ENCODE measurements at regions not wholly inside any gene's neighbourhood (a gene's known extent, or its start where the extent isn't known, plus 50 kb on each side); places are given as distances from the start of the nearest gene placed in this dataset.

DNA sequence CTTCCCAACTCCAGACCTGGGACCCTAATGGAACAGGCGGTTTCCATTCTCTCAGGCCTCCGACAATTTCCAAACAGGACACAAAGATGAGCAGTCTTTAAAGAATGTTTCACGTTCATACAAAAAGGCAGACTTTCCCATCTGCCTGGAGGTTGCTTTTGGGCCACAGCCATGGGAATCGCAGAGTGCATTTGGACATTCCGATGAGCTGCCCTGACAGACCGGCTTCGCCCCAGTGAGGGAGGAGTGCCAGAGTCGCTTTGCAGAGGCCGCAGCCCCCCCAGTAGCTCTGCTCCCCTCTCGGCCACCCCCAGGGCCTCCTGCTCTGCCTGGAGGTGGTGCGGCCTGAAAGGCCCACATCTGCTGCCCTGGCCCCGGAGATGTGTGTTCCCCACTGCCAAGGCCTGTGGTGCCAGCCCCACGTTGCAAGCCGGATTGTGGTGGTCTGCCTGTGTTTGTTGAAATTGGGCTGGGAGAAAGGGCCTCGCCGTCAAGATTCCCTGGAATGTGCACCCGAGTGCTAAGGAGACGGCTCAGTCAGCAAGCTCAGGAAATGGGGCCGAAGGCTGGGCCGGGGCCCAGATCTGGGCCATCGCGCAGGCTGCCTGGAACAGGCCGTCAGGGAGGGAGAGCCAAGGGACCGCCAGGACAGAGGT lies 89.8 kb downstream of the C16orf95 start:
- Histone ChIP-seq H3K4me3 (no peak overlapping the region), H3K4me1 (ENCODE audit: control insufficient read depth in 1 of 2, low read depth in 2 of 2) (peaks cover 9 to 15% of the 10 kb centered on the region in 2 donors), H3K36me3 (no peaks in the 10 kb centered on the region), H3K27me3 (replicated peaks; ENCODE audit: insufficient read depth) (no peaks in the 10 kb centered on the region), H3K9me3 (no peaks in the 10 kb centered on the region), H3K27ac (peak overlapping the region; percentile 87 to 90)
- DNase-seq (ENCODE audit: low spot score) = no peak
- TF ChIP-seq, protein P1, sequence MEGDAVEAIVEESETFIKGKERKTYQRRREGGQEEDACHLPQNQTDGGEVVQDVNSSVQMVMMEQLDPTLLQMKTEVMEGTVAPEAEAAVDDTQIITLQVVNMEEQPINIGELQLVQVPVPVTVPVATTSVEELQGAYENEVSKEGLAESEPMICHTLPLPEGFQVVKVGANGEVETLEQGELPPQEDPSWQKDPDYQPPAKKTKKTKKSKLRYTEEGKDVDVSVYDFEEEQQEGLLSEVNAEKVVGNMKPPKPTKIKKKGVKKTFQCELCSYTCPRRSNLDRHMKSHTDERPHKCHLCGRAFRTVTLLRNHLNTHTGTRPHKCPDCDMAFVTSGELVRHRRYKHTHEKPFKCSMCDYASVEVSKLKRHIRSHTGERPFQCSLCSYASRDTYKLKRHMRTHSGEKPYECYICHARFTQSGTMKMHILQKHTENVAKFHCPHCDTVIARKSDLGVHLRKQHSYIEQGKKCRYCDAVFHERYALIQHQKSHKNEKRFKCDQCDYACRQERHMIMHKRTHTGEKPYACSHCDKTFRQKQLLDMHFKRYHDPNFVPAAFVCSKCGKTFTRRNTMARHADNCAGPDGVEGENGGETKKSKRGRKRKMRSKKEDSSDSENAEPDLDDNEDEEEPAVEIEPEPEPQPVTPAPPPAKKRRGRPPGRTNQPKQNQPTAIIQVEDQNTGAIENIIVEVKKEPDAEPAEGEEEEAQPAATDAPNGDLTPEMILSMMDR (IDR thresholded peaks at IDR 0.05) = no peak
- ATAC-seq (ENCODE audit: insufficient number of reproducible peaks, low FRiP score, low read depth) = peak; percentile 18

DNA sequence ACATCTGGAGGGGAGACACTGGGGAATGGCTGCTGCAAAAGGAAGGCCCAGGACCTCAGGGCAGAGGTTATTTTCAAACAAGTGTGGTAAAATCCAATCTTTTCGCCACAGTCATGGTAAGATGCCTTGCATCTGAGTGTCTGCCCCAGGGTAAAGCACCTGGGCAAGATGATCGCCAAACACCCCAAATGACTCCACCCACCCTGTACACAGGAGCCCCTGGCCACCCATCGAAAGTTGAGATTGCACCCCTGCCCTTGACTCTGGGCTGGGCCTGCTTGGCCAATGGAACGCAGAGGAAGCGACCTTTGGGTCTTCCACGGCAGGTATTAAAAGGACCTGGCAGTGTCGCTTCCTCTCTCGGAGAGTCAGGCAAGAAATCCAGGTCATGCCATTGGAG lies 88.8 kb downstream of the C16orf95 start:
- TF ChIP-seq, protein P1 (IDR thresholded peaks at IDR 0.05) = no peak
- Histone ChIP-seq H3K27me3 (replicated peaks; ENCODE audit: insufficient read depth) (no peaks in the 10 kb centered on the region), H3K4me1 (ENCODE audit: control insufficient read depth in 1 of 2, low read depth in 2 of 2) (peaks cover 9 to 15% of the 10 kb centered on the region in 2 donors), H3K9me3 (no peaks in the 10 kb centered on the region), H3K36me3 (no peaks in the 10 kb centered on the region), H3K4me3 (no peak overlapping the region), H3K27ac (peak overlapping the region; percentile 87 to 90)
- DNase-seq (ENCODE audit: low spot score) = no peak
- ATAC-seq (ENCODE audit: insufficient number of reproducible peaks, low FRiP score, low read depth) = no peak

DNA sequence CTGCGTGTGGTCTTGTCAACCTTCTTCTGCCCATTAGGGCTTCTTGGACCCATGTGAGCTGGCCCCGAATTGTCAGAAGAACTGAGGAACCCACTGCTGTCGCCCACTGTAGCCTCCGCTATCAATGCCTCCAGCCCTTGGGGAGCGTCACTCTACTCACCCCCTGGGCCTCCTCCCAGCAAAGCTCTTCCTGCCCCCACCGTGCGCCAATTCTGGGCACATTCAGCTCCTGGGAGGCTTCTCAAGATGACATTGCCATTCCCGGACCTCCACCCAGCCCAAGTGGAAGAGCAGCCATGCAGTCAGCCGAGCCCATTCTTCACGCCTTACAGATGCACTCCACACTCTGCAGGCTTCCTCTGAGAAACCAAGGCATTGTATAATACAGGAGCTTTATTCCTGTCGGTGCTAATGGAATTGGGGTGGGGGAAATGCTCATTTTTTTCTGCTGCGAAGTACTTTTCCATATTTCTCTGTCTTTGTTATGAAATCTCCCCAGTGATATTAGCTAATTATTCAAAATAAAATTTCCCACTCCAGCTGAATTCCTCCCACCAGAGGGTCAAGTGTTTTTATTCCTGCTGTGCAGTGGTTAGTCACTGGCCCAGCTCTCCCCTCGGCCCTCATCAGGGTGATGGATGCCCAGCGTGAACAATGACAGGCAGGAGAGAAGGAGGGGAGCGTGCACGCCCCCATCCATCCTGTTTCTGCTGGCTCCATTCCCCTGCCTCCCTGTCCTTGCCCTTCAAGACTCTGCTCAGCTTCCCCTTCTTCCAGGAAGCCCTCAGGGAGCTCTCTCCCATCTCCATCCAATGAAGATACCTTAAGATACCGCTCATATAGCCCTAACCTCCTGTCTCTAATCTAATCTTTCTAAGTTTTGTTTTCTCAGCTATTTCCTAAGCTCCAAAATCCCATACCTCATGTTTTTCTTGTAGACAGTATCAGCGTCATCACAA lies 87.7 kb downstream of the C16orf95 start:
- H3K4me1 ChIP-seq (ENCODE audit: control insufficient read depth in 1 of 2, low read depth in 2 of 2) = peaks cover 9 to 16% of the 10 kb centered on the region in 2 donors
- TF ChIP-seq, protein P1 (IDR thresholded peaks at IDR 0.05) = no peak

DNA sequence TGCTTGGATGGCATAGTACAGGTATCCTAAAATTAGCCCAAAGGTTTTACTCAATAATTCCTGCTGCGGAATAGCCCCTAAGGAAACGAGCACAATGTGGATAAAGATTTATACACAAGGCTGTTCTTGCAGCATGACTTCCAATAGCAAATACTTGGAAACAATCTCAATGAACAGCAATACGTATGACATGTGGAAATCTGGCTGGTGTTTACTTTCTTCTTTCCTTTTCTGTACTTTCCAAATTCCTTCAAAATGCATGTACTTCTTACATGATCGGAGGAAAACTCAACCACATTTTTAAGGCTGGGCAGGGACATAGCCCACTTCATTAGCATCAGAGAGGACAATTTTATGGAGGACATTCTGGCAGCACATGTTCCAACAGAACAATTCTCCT lies 86.6 kb downstream of the C16orf95 start:
- Histone ChIP-seq H3K4me3 (no peak overlapping the region), H3K4me1 (ENCODE audit: control insufficient read depth in 1 of 2, low read depth in 2 of 2) (peaks cover 9 to 22% of the 10 kb centered on the region in 2 donors), H3K27me3 (replicated peaks; ENCODE audit: insufficient read depth) (no peaks in the 10 kb centered on the region), H3K9me3 (no peaks in the 10 kb centered on the region), H3K36me3 (no peaks in the 10 kb centered on the region), H3K27ac (no peak overlapping the region)
- DNase-seq (ENCODE audit: low spot score) = no peak
- TF ChIP-seq, protein P1 (IDR thresholded peaks at IDR 0.05) = no peak
- ATAC-seq (ENCODE audit: insufficient number of reproducible peaks, low FRiP score, low read depth) = no peak

More for the DNA sequence above, 87.7 kb downstream of the C16orf95 start:
- Histone ChIP-seq H3K9me3 (no peaks in the 10 kb centered on the region), H3K27ac (no peak overlapping the region), H3K27me3 (replicated peaks; ENCODE audit: insufficient read depth) (no peaks in the 10 kb centered on the region), H3K4me3 (no peak overlapping the region), H3K36me3 (no peaks in the 10 kb centered on the region)
- ATAC-seq (ENCODE audit: insufficient number of reproducible peaks, low FRiP score, low read depth) = no peak
- DNase-seq (ENCODE audit: low spot score) = no peak

DNA sequence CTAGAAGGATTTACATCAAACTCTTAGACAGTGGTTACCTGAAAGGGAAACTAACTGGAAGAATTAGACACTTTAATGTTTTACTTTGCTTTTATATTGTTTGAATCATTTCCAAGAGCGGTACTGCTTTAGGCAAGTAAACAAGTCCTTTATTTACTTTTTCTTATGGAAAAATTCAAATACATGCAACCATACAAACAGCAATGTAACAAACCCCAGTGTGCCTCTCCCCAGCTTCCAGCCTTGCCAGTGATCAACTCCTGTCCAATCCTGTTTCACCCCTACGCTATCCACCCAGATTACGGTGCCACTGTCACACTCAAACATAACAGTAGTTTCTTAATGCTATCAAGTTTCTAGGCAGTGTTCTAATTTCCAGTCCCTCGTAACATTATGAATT lies 85.9 kb downstream of the C16orf95 start:
- Histone ChIP-seq H3K9me3 (no peaks in the 10 kb centered on the region), H3K27me3 (replicated peaks; ENCODE audit: insufficient read depth) (no peaks in the 10 kb centered on the region), H3K4me1 (ENCODE audit: control insufficient read depth in 1 of 2, low read depth in 2 of 2) (peaks cover 9 to 22% of the 10 kb centered on the region in 2 donors), H3K4me3 (no peak overlapping the region), H3K27ac (no peak overlapping the region), H3K36me3 (no peaks in the 10 kb centered on the region)
- TF ChIP-seq, protein P1 (IDR thresholded peaks at IDR 0.05) = no peak
- no peak for ATAC-seq (ENCODE audit: insufficient number of reproducible peaks, low FRiP score, low read depth)
- no peak for DNase-seq (ENCODE audit: low spot score)

Data from thoracic aorta (tissue), 2 donors.